ENCODE measurements at regions not wholly inside any gene's neighbourhood (a gene's known extent, or its start where the extent isn't known, plus 50 kb on each side); places are given as distances from the start of the nearest gene placed in this dataset.

DNA sequence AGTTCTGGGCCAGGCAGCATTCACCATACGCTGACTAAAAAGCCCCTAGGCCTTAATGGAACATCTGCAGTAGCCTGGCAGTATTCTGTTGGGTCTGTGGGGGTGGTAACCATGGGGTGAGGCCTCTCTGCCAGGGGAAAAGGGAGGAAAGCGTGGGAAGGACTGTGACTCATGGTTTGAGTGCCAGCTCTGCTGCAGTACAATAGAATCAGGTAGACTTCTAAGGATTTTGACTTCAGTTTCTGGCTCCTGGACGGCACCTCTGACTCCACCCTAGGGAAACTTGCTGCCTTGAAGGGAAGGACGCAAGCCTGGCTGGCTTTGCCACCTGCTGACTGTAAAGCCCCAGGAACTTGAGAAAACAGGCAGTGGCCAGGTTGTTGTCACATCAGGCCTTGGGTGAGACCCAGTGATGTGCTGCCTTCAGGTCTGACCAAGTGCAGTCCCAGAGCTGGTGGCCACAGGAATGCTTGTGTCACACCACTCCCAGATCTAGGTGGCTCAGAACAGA lies 148.6 kb downstream of the SUCNR1 start:
- Histone ChIP-seq H2BK12ac (ENCODE audit: insufficient read length, low read depth, low read length) (no peak overlapping the region), H2AFZ (ENCODE audit: low read length) (no peak overlapping the region), H3K79me2 (ENCODE audit: insufficient read depth, low read length) (no peaks in the 10 kb centered on the region), H3K9ac (ENCODE audit: extremely low read depth, insufficient read length, low read length) (no peak overlapping the region), H3K4me1 (ENCODE audit: insufficient read depth, low read length) (no peaks in the 10 kb centered on the region; the same call in 1 of the 2 replicates), H3K18ac (ENCODE audit: insufficient read length, low read depth, low read length) (no peak overlapping the region), H3T11ph (ENCODE audit: low read length) (no peak overlapping the region), H4K5ac (ENCODE audit: insufficient read length, low read depth, low read length) (no peak overlapping the region), H3K23ac (ENCODE audit: insufficient read length, low read depth, low read length) (no peak overlapping the region), H2BK120ac (ENCODE audit: low read depth, low read length, poor library complexity, severe bottlenecking) (no peak overlapping the region), H2BK5ac (ENCODE audit: insufficient read length, low read length) (no peak overlapping the region), H3K14ac (ENCODE audit: insufficient read depth, low read length) (no peak overlapping the region), H4K20me1 (ENCODE audit: control insufficient read depth, insufficient read depth, insufficient read length) (no peaks in the 10 kb centered on the region), H4K91ac (ENCODE audit: insufficient read length, low read depth, low read length) (no peak overlapping the region), H3K27me3 (ENCODE audit: insufficient read depth, low read length) (no peaks in the 10 kb centered on the region), H3K56ac (ENCODE audit: insufficient read length, low read depth, low read length) (no peak overlapping the region), H3K4ac (ENCODE audit: low read depth, low read length) (no peak overlapping the region), H3K23me2 (ENCODE audit: insufficient read length, low read depth, low read length, poor library complexity, severe bottlenecking) (no peaks in the 10 kb centered on the region), H3K4me2 (ENCODE audit: insufficient read depth, insufficient read length, low read length) (no peak overlapping the region), H3K79me1 (ENCODE audit: insufficient read depth, low read depth, low read length, poor library complexity, severe bottlenecking) (no peaks in the 10 kb centered on the region), H3K27ac (ENCODE audit: insufficient read length, low read depth, low read length) (no peak overlapping the region), H2BK20ac (ENCODE audit: low read depth, low read length, poor library complexity, severe bottlenecking) (no peak overlapping the region), H2AK5ac (ENCODE audit: insufficient read length, low read length) (no peak overlapping the region), H2BK15ac (ENCODE audit: low read depth, low read length) (no peak overlapping the region), H4K8ac (replicated peaks; ENCODE audit: insufficient read length, low read depth, low read length) (no peak overlapping the region), H3K9me3 (ENCODE audit: control insufficient read depth, low read depth, low read length) (no peaks in the 10 kb centered on the region)
- H3K4me1 Mint-ChIP-seq = peaks cover 13 to 16% of the 10 kb centered on the region in 2 experiments
- H3K4me3 Mint-ChIP-seq = no peak overlapping the region
- TF ChIP-seq, protein P1, sequence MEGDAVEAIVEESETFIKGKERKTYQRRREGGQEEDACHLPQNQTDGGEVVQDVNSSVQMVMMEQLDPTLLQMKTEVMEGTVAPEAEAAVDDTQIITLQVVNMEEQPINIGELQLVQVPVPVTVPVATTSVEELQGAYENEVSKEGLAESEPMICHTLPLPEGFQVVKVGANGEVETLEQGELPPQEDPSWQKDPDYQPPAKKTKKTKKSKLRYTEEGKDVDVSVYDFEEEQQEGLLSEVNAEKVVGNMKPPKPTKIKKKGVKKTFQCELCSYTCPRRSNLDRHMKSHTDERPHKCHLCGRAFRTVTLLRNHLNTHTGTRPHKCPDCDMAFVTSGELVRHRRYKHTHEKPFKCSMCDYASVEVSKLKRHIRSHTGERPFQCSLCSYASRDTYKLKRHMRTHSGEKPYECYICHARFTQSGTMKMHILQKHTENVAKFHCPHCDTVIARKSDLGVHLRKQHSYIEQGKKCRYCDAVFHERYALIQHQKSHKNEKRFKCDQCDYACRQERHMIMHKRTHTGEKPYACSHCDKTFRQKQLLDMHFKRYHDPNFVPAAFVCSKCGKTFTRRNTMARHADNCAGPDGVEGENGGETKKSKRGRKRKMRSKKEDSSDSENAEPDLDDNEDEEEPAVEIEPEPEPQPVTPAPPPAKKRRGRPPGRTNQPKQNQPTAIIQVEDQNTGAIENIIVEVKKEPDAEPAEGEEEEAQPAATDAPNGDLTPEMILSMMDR (conservative IDR thresholded peaks at IDR 0.05) = no peak
- no peaks in the 10 kb centered on the region; a peak in 2 of 7 replicates for H3K36me3 Mint-ChIP-seq (ENCODE audit: insufficient read depth in 1 of 3, low read depth in 3 of 3)
- no peaks in the 10 kb centered on the region for H3K27me3 Mint-ChIP-seq (ENCODE audit: low read depth)
- no CpG with 5 or more reads among the region's 4 CpGs for WGBS (ENCODE audit: extremely low coverage, insufficient read length, low lambda C conversion rate)
- H3K27ac Mint-ChIP-seq = peak overlapping the region in 1 of 3 experiments; percentile 33; a peak in 1 of 7 replicates
- no peak for DNase-seq
- H3K9me3 Mint-ChIP-seq = no peaks in the 10 kb centered on the region

All from H9 (cell line).